GM12891 (cell line): ENCODE measurements at regions not wholly inside any gene's neighbourhood (a gene's known extent, or its start where the extent isn't known, plus 50 kb on each side); places are given as distances from the start of the nearest gene placed in this dataset.

Experiments used
- POLR2A ChIP-seq: IDR thresholded peaks from 2 replicates; pipeline ENCODE4 v1.6.1; 2011; ENCODE audit warnings: low read depth, low read length, control low read depth
- POLR2AphosphoS5 ChIP-seq: IDR thresholded peaks from 2 replicates; pipeline ENCODE4 v1.6.1; 2011; ENCODE audit warnings: low read depth, low read length, control low read depth
- TAF1 ChIP-seq: IDR thresholded peaks from 2 replicates; pipeline ENCODE4 v1.6.1; 2011; ENCODE audit warnings: low read depth, low read length, control low read depth

DNA sequence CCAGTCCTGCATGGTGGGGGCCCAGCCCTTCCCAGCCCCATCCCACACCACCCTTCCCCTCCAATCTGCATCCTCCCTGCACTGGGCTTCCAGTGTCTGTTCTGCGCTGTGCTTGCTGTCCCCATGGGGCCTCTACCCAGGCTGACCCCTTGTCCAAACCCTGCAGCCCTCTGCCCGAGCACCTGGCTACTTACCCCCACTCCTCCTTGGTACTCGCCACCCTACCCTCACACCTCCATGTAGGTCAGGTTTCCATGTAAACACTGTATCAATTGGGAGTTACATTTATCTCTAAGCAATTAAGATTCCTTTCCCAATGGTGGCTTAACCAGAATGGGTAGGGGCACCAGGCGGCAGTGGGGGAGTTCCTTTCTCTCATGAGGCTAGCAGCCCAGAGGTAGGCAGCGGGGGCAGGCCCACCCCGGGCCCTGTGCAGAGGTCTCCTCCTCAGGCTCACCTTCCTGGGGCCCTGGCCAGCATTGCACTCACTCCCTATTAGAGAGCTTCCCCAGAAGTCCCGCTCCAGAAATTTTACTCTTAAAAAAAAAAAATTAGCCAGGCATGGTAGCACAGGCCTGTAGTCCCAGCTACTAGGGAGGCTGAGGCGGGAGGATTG is 76.6 kb upstream of the CCND2 start:
- no peak for TF ChIP-seq POLR2A
- no peak for TF ChIP-seq TAF1
- TF ChIP-seq POLR2AphosphoS5 = no peak
